ENCODE measurements at regions not wholly inside any gene's neighbourhood (a gene's known extent, or its start where the extent isn't known, plus 50 kb on each side); places are given as distances from the start of the nearest gene placed in this dataset.

GRCh38 chr17:51385208-51385607, 124.9 kb downstream of the UTP18 start:
- no peak for TF ChIP-seq CTCF (IDR thresholded peaks at IDR 0.05; ENCODE audit: insufficient read depth, low read length)
- no peak overlapping the region for H3K4me3 ChIP-seq (ENCODE audit: low read depth, low read length)
- no peak for DNase-seq (ENCODE audit: low read depth)

GRCh38 chr17:51387582-51387981, 127.2 kb downstream of the UTP18 start:
- no peak overlapping the region for H3K4me3 ChIP-seq (ENCODE audit: low read depth, low read length)
- no peak for TF ChIP-seq CTCF (IDR thresholded peaks at IDR 0.05; ENCODE audit: insufficient read depth, low read length)
- no peak for DNase-seq (ENCODE audit: low read depth)

GRCh38 chr17:51387986-51388385, 127.6 kb downstream of the UTP18 start:
- TF ChIP-seq CTCF (IDR thresholded peaks at IDR 0.05; ENCODE audit: insufficient read depth, low read length) = no peak
- no peak overlapping the region for H3K4me3 ChIP-seq (ENCODE audit: low read depth, low read length)
- DNase-seq (ENCODE audit: low read depth) = no peak

GRCh38 chr17:51389875-51390274, 129.5 kb downstream of the UTP18 start:
- no peak overlapping the region for H3K4me3 ChIP-seq (ENCODE audit: low read depth, low read length)
- no peak for TF ChIP-seq CTCF (IDR thresholded peaks at IDR 0.05; ENCODE audit: insufficient read depth, low read length)
- DNase-seq (ENCODE audit: low read depth) = no peak

- TF ChIP-seq CTCF (IDR thresholded peaks at IDR 0.05; ENCODE audit: insufficient read depth, low read length) = no peak
- no peak overlapping the region for H3K4me3 ChIP-seq (ENCODE audit: low read depth, low read length)
- no peak for DNase-seq (ENCODE audit: low read depth)
Observed at GRCh38 chr17:51391982-51392654, 131.8 kb downstream of the UTP18 start.

GRCh38 chr17:51395621-51396020, 135.3 kb downstream of the UTP18 start:
- H3K4me3 ChIP-seq (ENCODE audit: low read depth, low read length) = no peak overlapping the region
- no peak for TF ChIP-seq CTCF (IDR thresholded peaks at IDR 0.05; ENCODE audit: insufficient read depth, low read length)
- no peak for DNase-seq (ENCODE audit: low read depth)
